HUES48 (cell line): ENCODE measurements at regions not wholly inside any gene's neighbourhood (a gene's known extent, or its start where the extent isn't known, plus 50 kb on each side); places are given as distances from the start of the nearest gene placed in this dataset.

Experiments used
- H3K27ac ChIP-seq: one replicate; pipeline ENCODE4 v1.7.0; 2013; ENCODE audit warnings: low read depth, low read length, inconsistent platforms
- H3K27me3 ChIP-seq: 2 replicates; pipeline ENCODE4 v1.6.1; 2013; ENCODE audit warnings: mild to moderate bottlenecking, low read length; ENCODE audit not compliant: control insufficient read depth, insufficient read depth
- H3K36me3 ChIP-seq: 2 replicates; pipeline ENCODE4 v1.6.1; 2013; ENCODE audit warnings: low read length; ENCODE audit not compliant: control insufficient read depth, insufficient read depth
- H3K4me1 ChIP-seq: 2 replicates; pipeline ENCODE4 v1.6.1; 2013; ENCODE audit warnings: mild to moderate bottlenecking, low read length; ENCODE audit not compliant: control insufficient read depth, insufficient read depth
- H3K4me3 ChIP-seq: 2 replicates; pipeline ENCODE4 v1.5.1; 2013; ENCODE audit warnings: mild to moderate bottlenecking, low read depth, low read length
- H3K9ac ChIP-seq: 2 replicates; pipeline ENCODE4 v1.6.1; 2013; ENCODE audit warnings: mild to moderate bottlenecking, low read depth, low read length, moderate library complexity
- H3K9me3 ChIP-seq: 2 replicates; pipeline ENCODE4 v1.6.1; 2013; ENCODE audit warnings: low read length; ENCODE audit not compliant: control insufficient read depth, insufficient read depth

- no peak overlapping the region for H3K27ac ChIP-seq
These were observed 55.5 kb upstream of the HES1 start for GRCh38 chr3:194080436-194080835.

GRCh38 chr3:194080913-194081800, 54.8 kb upstream of the HES1 start:
- peaks cover 3% of the 10 kb centered on the region for H3K27me3 ChIP-seq
- H3K9ac ChIP-seq = no peak overlapping the region
- H3K4me3 ChIP-seq = no peak overlapping the region
- H3K9me3 ChIP-seq = no peaks in the 10 kb centered on the region
- H3K36me3 ChIP-seq = no peaks in the 10 kb centered on the region
- no peak overlapping the region for H3K27ac ChIP-seq
- peaks cover 11% of the 10 kb centered on the region for H3K4me1 ChIP-seq

More at GRCh38 chr3:194080436-194080835, 55.5 kb upstream of the HES1 start:
- no peak overlapping the region for H3K9ac ChIP-seq
- H3K36me3 ChIP-seq = no peaks in the 10 kb centered on the region
- peaks cover 3% of the 10 kb centered on the region; the same call in 1 of the 2 replicates for H3K4me1 ChIP-seq
- H3K4me3 ChIP-seq = no peak overlapping the region
- H3K9me3 ChIP-seq = no peaks in the 10 kb centered on the region
- peaks cover 3% of the 10 kb centered on the region for H3K27me3 ChIP-seq

GRCh38 chr3:194081826-194082225, 54.1 kb upstream of the HES1 start:
- H3K9me3 ChIP-seq = no peaks in the 10 kb centered on the region
- H3K27me3 ChIP-seq = peaks cover 3% of the 10 kb centered on the region
- no peak overlapping the region for H3K27ac ChIP-seq
- H3K4me1 ChIP-seq = peaks cover 17% of the 10 kb centered on the region
- no peaks in the 10 kb centered on the region for H3K36me3 ChIP-seq
- no peak overlapping the region for H3K9ac ChIP-seq
- H3K4me3 ChIP-seq = no peak overlapping the region

GRCh38 chr3:194082743-194083636, 53.0 kb upstream of the HES1 start:
- Histone ChIP-seq H3K9me3 (no peaks in the 10 kb centered on the region), H3K9ac (no peak overlapping the region), H3K27ac (no peak overlapping the region), H3K4me1 (peaks cover 27% of the 10 kb centered on the region), H3K27me3 (peaks cover 3% of the 10 kb centered on the region), H3K36me3 (no peaks in the 10 kb centered on the region), H3K4me3 (no peak overlapping the region)

GRCh38 chr3:194083637-194084224, 52.2 kb upstream of the HES1 start:
- peaks cover 3% of the 10 kb centered on the region for H3K27me3 ChIP-seq
- H3K9me3 ChIP-seq = no peaks in the 10 kb centered on the region
- no peaks in the 10 kb centered on the region for H3K36me3 ChIP-seq
- H3K4me3 ChIP-seq = no peak overlapping the region
- no peak overlapping the region for H3K9ac ChIP-seq
- H3K27ac ChIP-seq = no peak overlapping the region
- peaks cover 27% of the 10 kb centered on the region for H3K4me1 ChIP-seq

GRCh38 chr3:194084284-194084683, 51.7 kb upstream of the HES1 start:
- Histone ChIP-seq H3K4me3 (no peak overlapping the region), H3K27me3 (peaks cover 3% of the 10 kb centered on the region), H3K36me3 (no peaks in the 10 kb centered on the region), H3K9ac (no peak overlapping the region), H3K27ac (no peak overlapping the region), H3K9me3 (no peaks in the 10 kb centered on the region), H3K4me1 (peaks cover 29% of the 10 kb centered on the region)
